ENCODE measurements at regions not wholly inside any gene's neighbourhood (a gene's known extent, or its start where the extent isn't known, plus 50 kb on each side); places are given as distances from the start of the nearest gene placed in this dataset.

GRCh38 chr10:57977262-57977661 lies 290.4 kb downstream of the IPMK start:
- Histone ChIP-seq H3K27me3 (ENCODE audit: low read depth, low read length) (no peaks in the 10 kb centered on the region), H3K27ac (ENCODE audit: low read length) (no peak overlapping the region), H3K4me3 (ENCODE audit: low read depth in 1 of 2, low read length in 2 of 2) (no peak overlapping the region), H3K36me3 (ENCODE audit: control insufficient read depth in 1 of 2, insufficient read depth in 2 of 2, low read length in 2 of 2) (no peaks in the 10 kb centered on the region), H3K4me1 (ENCODE audit: control insufficient read depth in 1 of 2, insufficient read depth in 2 of 2, low read length in 2 of 2) (no peaks in the 10 kb centered on the region), H3K9me3 (ENCODE audit: control insufficient read depth in 1 of 2, low read length in 2 of 2) (no peaks in the 10 kb centered on the region)

GRCh38 chr10:57973451-57973850 lies 294.2 kb downstream of the IPMK start:
- no peaks in the 10 kb centered on the region for H3K36me3 ChIP-seq (ENCODE audit: control insufficient read depth in 1 of 2, insufficient read depth in 2 of 2, low read length in 2 of 2)
- H3K27ac ChIP-seq (ENCODE audit: low read length): no peak overlapping the region
- no peak overlapping the region for H3K4me3 ChIP-seq (ENCODE audit: low read depth in 1 of 2, low read length in 2 of 2)
- H3K27me3 ChIP-seq (ENCODE audit: low read depth, low read length): no peaks in the 10 kb centered on the region
- no peaks in the 10 kb centered on the region for H3K9me3 ChIP-seq (ENCODE audit: control insufficient read depth in 1 of 2, low read length in 2 of 2)
- no peaks in the 10 kb centered on the region for H3K4me1 ChIP-seq (ENCODE audit: control insufficient read depth in 1 of 2, insufficient read depth in 2 of 2, low read length in 2 of 2)

- H3K36me3 ChIP-seq (ENCODE audit: control insufficient read depth in 1 of 2, insufficient read depth in 2 of 2, low read length in 2 of 2): no peaks in the 10 kb centered on the region
- H3K4me1 ChIP-seq (ENCODE audit: control insufficient read depth in 1 of 2, insufficient read depth in 2 of 2, low read length in 2 of 2): no peaks in the 10 kb centered on the region
- H3K27me3 ChIP-seq (ENCODE audit: low read depth, low read length): no peaks in the 10 kb centered on the region
- H3K9me3 ChIP-seq (ENCODE audit: control insufficient read depth in 1 of 2, low read length in 2 of 2): no peaks in the 10 kb centered on the region
- H3K4me3 ChIP-seq (ENCODE audit: low read depth in 1 of 2, low read length in 2 of 2): no peak overlapping the region
- no peak overlapping the region for H3K27ac ChIP-seq (ENCODE audit: low read length)
Observed at GRCh38 chr10:57972783-57973182, 294.9 kb downstream of the IPMK start.

GRCh38 chr10:57968328-57969016 lies 299.2 kb downstream of the IPMK start:
- no peaks in the 10 kb centered on the region for H3K9me3 ChIP-seq (ENCODE audit: control insufficient read depth in 1 of 2, low read length in 2 of 2)
- H3K27ac ChIP-seq (ENCODE audit: low read length): no peak overlapping the region
- H3K27me3 ChIP-seq (ENCODE audit: low read depth, low read length): no peaks in the 10 kb centered on the region
- no peaks in the 10 kb centered on the region for H3K36me3 ChIP-seq (ENCODE audit: control insufficient read depth in 1 of 2, insufficient read depth in 2 of 2, low read length in 2 of 2)
- no peaks in the 10 kb centered on the region for H3K4me1 ChIP-seq (ENCODE audit: control insufficient read depth in 1 of 2, insufficient read depth in 2 of 2, low read length in 2 of 2)
- H3K4me3 ChIP-seq (ENCODE audit: low read depth in 1 of 2, low read length in 2 of 2): no peak overlapping the region

GRCh38 chr10:57964351-57964750 lies 303.3 kb downstream of the IPMK start:
- Histone ChIP-seq H3K27me3 (ENCODE audit: low read depth, low read length) (no peaks in the 10 kb centered on the region), H3K27ac (ENCODE audit: low read length) (no peak overlapping the region), H3K9me3 (ENCODE audit: control insufficient read depth in 1 of 2, low read length in 2 of 2) (no peaks in the 10 kb centered on the region), H3K4me3 (ENCODE audit: low read depth in 1 of 2, low read length in 2 of 2) (no peak overlapping the region), H3K36me3 (ENCODE audit: control insufficient read depth in 1 of 2, insufficient read depth in 2 of 2, low read length in 2 of 2) (no peaks in the 10 kb centered on the region), H3K4me1 (ENCODE audit: control insufficient read depth in 1 of 2, insufficient read depth in 2 of 2, low read length in 2 of 2) (no peaks in the 10 kb centered on the region)

GRCh38 chr10:57963546-57963945 lies 304.1 kb downstream of the IPMK start:
- H3K4me1 ChIP-seq (ENCODE audit: control insufficient read depth in 1 of 2, insufficient read depth in 2 of 2, low read length in 2 of 2): no peaks in the 10 kb centered on the region
- no peak overlapping the region for H3K27ac ChIP-seq (ENCODE audit: low read length)
- no peaks in the 10 kb centered on the region for H3K9me3 ChIP-seq (ENCODE audit: control insufficient read depth in 1 of 2, low read length in 2 of 2)

GRCh38 chr10:57962839-57963238 lies 304.9 kb downstream of the IPMK start:
- Histone ChIP-seq H3K36me3 (ENCODE audit: control insufficient read depth in 1 of 2, insufficient read depth in 2 of 2, low read length in 2 of 2) (no peaks in the 10 kb centered on the region), H3K27me3 (ENCODE audit: low read depth, low read length) (no peaks in the 10 kb centered on the region), H3K27ac (ENCODE audit: low read length) (no peak overlapping the region), H3K9me3 (ENCODE audit: control insufficient read depth in 1 of 2, low read length in 2 of 2) (no peaks in the 10 kb centered on the region), H3K4me3 (ENCODE audit: low read depth in 1 of 2, low read length in 2 of 2) (no peak overlapping the region), H3K4me1 (ENCODE audit: control insufficient read depth in 1 of 2, insufficient read depth in 2 of 2, low read length in 2 of 2) (no peaks in the 10 kb centered on the region)

More at GRCh38 chr10:57963546-57963945, 304.1 kb downstream of the IPMK start:
- Histone ChIP-seq H3K36me3 (ENCODE audit: control insufficient read depth in 1 of 2, insufficient read depth in 2 of 2, low read length in 2 of 2) (no peaks in the 10 kb centered on the region), H3K27me3 (ENCODE audit: low read depth, low read length) (no peaks in the 10 kb centered on the region), H3K4me3 (ENCODE audit: low read depth in 1 of 2, low read length in 2 of 2) (no peak overlapping the region)

- Histone ChIP-seq H3K36me3 (ENCODE audit: control insufficient read depth in 1 of 2, insufficient read depth in 2 of 2, low read length in 2 of 2) (no peaks in the 10 kb centered on the region), H3K4me3 (ENCODE audit: low read depth in 1 of 2, low read length in 2 of 2) (no peak overlapping the region), H3K27ac (ENCODE audit: low read length) (no peak overlapping the region)
Observed at GRCh38 chr10:57961487-57961886, 306.2 kb downstream of the IPMK start.

GRCh38 chr10:57960406-57960805 lies 307.3 kb downstream of the IPMK start:
- H3K27me3 ChIP-seq (ENCODE audit: low read depth, low read length): no peaks in the 10 kb centered on the region
- H3K36me3 ChIP-seq (ENCODE audit: control insufficient read depth in 1 of 2, insufficient read depth in 2 of 2, low read length in 2 of 2): no peaks in the 10 kb centered on the region
- no peak overlapping the region for H3K27ac ChIP-seq (ENCODE audit: low read length)
- H3K4me1 ChIP-seq (ENCODE audit: control insufficient read depth in 1 of 2, insufficient read depth in 2 of 2, low read length in 2 of 2): no peaks in the 10 kb centered on the region
- no peaks in the 10 kb centered on the region for H3K9me3 ChIP-seq (ENCODE audit: control insufficient read depth in 1 of 2, low read length in 2 of 2)
- H3K4me3 ChIP-seq (ENCODE audit: low read depth in 1 of 2, low read length in 2 of 2): no peak overlapping the region

More at GRCh38 chr10:57961487-57961886, 306.2 kb downstream of the IPMK start:
- Histone ChIP-seq H3K27me3 (ENCODE audit: low read depth, low read length) (no peaks in the 10 kb centered on the region), H3K9me3 (ENCODE audit: control insufficient read depth in 1 of 2, low read length in 2 of 2) (no peaks in the 10 kb centered on the region), H3K4me1 (ENCODE audit: control insufficient read depth in 1 of 2, insufficient read depth in 2 of 2, low read length in 2 of 2) (no peaks in the 10 kb centered on the region)

- Histone ChIP-seq H3K27ac (ENCODE audit: low read length) (no peak overlapping the region), H3K9me3 (ENCODE audit: control insufficient read depth in 1 of 2, low read length in 2 of 2) (no peaks in the 10 kb centered on the region), H3K36me3 (ENCODE audit: control insufficient read depth in 1 of 2, insufficient read depth in 2 of 2, low read length in 2 of 2) (no peaks in the 10 kb centered on the region), H3K4me3 (ENCODE audit: low read depth in 1 of 2, low read length in 2 of 2) (no peak overlapping the region), H3K4me1 (ENCODE audit: control insufficient read depth in 1 of 2, insufficient read depth in 2 of 2, low read length in 2 of 2) (no peaks in the 10 kb centered on the region), H3K27me3 (ENCODE audit: low read depth, low read length) (no peaks in the 10 kb centered on the region)
Observed at GRCh38 chr10:57959318-57960006, 308.2 kb downstream of the IPMK start.

GRCh38 chr10:57955076-57955475 lies 312.6 kb downstream of the IPMK start:
- H3K4me1 ChIP-seq (ENCODE audit: control insufficient read depth in 1 of 2, insufficient read depth in 2 of 2, low read length in 2 of 2): no peaks in the 10 kb centered on the region

More at GRCh38 chr10:57955076-57955475, 312.6 kb downstream of the IPMK start:
- Histone ChIP-seq H3K36me3 (ENCODE audit: control insufficient read depth in 1 of 2, insufficient read depth in 2 of 2, low read length in 2 of 2) (no peaks in the 10 kb centered on the region), H3K4me3 (ENCODE audit: low read depth in 1 of 2, low read length in 2 of 2) (no peak overlapping the region), H3K27me3 (ENCODE audit: low read depth, low read length) (no peaks in the 10 kb centered on the region), H3K9me3 (ENCODE audit: control insufficient read depth in 1 of 2, low read length in 2 of 2) (no peaks in the 10 kb centered on the region), H3K27ac (ENCODE audit: low read length) (no peak overlapping the region)
